Prostate gland (tissue), 2 donors: ENCODE measurements at regions not wholly inside any gene's neighbourhood (a gene's known extent, or its start where the extent isn't known, plus 50 kb on each side); places are given as distances from the start of the nearest gene placed in this dataset.

Experiments
- DNase-seq: peaks from one replicate; pipeline ENCODE4 v3.0.0-alpha.2; 2019; ENCODE audit warnings: low spot score
- H3K27ac ChIP-seq, 2 donors: fragments of 200-600 bp; sonication (generic); 2 replicates each; pipeline ENCODE4 v1.5.1; 2017 to 2019
- H3K27me3 ChIP-seq: fragments of 200-600 bp; sonication (generic); replicated peaks from 2 replicates; pipeline ENCODE4 v1.5.1; 2019; ENCODE audit not compliant: insufficient read depth
- H3K36me3 ChIP-seq, 2 donors: fragments of 200-600 bp; sonication (generic); 1 replicate in 1 of 2; 2 replicates in 1 of 2; pipeline versions ENCODE4 v1.5.1 to v1.8.1; 2017 to 2019
- H3K4me1 ChIP-seq: fragments of 200-600 bp; sonication (generic); replicated peaks from 2 replicates; pipeline ENCODE4 v1.5.1; 2019
- H3K4me3 ChIP-seq, 2 donors: fragments of 200-600 bp; sonication (generic); 2 replicates each; pipeline ENCODE4 v1.5.1; 2017 to 2019
- H3K9me3 ChIP-seq: fragments of 200-600 bp; sonication (generic); 2 replicates; pipeline ENCODE4 v1.5.1; 2017
- POLR2A ChIP-seq: fragments of 450-650 bp; IDR thresholded peaks from one replicate; pipeline ENCODE4 v1.6.1; 2016; ENCODE audit warnings: antibody characterized with exemption, mild to moderate bottlenecking
- POLR2AphosphoS5 ChIP-seq: sonication (generic); formaldehyde crosslinking; IDR thresholded peaks from one replicate; pipeline ENCODE4 v1.6.1; 2017; ENCODE audit warnings: antibody characterized with exemption
- WGBS: methylation state at CpG from one replicate; pipeline ENCODE4 v1.1.5; 2018; 5-methylcytosine and 5-hydroxymethylcytosine counted together
- intact Hi-C: fragments of 100-400 bp; cut with DNase I; formaldehyde crosslinking; loops from one replicate; pipeline ENCODE4 v1.14.2; 2022
- TF ChIP-seq, protein P1 (sequence below), 4 experiments: fragments of 200-600 bp in 2 of 4; fragments of 450-650 bp in 2 of 4; sonication (generic) in 2 of 4; IDR thresholded peaks; 1 replicate in 3 of 4; 2 replicates in 1 of 4; pipeline ENCODE4 v1.5.1; 2016 to 2019; ENCODE audit warnings: antibody characterized with exemption in 4 of 4, mild to moderate bottlenecking in 2 of 4, moderate library complexity in 2 of 4

DNA sequence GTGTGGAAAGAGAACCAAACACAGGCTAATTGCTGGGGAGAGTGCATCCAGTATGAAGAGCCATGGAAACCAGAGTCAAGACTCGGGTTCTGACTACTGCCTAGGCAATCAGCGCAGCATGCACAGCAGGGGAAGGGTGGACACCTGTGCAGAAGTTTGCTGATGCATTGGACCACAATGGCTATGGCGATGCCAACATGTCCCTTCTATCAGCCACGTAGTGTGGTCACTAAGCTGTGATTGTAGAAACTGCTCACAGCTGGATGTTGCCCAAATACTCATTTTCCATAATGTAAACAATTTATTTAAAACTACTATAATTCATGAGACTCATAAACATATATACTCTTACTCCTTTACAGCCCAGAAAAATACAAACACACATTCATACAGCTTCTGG lies 1718.2 kb downstream of the EFNB2 start:
- 97% methylated on average over 4 of the region's 4 CpGs for WGBS
- no peak for DNase-seq
- intact Hi-C loops, result no loop called here
- no peak overlapping the region for H3K4me3 ChIP-seq
- H3K36me3 ChIP-seq, result no peaks in the 10 kb centered on the region
- H3K9me3 ChIP-seq, result no peaks in the 10 kb centered on the region
- H3K4me1 ChIP-seq, result no peaks in the 10 kb centered on the region
- H3K27ac ChIP-seq, result no peak overlapping the region
- H3K27me3 ChIP-seq, result no peaks in the 10 kb centered on the region
- TF ChIP-seq, protein P1, sequence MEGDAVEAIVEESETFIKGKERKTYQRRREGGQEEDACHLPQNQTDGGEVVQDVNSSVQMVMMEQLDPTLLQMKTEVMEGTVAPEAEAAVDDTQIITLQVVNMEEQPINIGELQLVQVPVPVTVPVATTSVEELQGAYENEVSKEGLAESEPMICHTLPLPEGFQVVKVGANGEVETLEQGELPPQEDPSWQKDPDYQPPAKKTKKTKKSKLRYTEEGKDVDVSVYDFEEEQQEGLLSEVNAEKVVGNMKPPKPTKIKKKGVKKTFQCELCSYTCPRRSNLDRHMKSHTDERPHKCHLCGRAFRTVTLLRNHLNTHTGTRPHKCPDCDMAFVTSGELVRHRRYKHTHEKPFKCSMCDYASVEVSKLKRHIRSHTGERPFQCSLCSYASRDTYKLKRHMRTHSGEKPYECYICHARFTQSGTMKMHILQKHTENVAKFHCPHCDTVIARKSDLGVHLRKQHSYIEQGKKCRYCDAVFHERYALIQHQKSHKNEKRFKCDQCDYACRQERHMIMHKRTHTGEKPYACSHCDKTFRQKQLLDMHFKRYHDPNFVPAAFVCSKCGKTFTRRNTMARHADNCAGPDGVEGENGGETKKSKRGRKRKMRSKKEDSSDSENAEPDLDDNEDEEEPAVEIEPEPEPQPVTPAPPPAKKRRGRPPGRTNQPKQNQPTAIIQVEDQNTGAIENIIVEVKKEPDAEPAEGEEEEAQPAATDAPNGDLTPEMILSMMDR (IDR thresholded peaks at IDR 0.05), result no peak
- TF ChIP-seq POLR2A (no peak), POLR2AphosphoS5 (no peak)

DNA sequence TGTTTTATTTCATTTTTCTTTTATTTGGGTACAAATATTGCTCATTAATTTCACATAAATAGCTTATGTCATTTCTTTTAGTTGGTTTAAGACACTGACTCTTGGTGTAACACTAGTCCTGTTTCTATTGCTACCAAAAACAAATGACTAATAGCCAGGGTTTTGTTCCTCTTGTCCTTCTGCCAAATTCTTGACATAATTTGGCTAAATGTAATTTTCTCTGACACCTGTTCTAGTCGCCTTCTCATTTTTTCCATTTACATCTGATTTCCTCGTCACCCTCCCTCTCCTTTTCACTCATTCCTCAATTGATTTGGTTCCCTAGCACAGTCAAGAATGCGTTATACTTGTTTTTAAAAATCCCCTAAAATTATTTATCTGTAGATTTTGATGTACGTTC lies 1718.7 kb downstream of the EFNB2 start:
- Histone ChIP-seq H3K36me3 (no peaks in the 10 kb centered on the region), H3K9me3 (no peaks in the 10 kb centered on the region), H3K4me1 (no peaks in the 10 kb centered on the region), H3K4me3 (no peak overlapping the region), H3K27ac (no peak overlapping the region), H3K27me3 (no peaks in the 10 kb centered on the region)
- intact Hi-C loops, result no loop called here
- DNase-seq, result no peak
- 81% methylated on average over 4 of the region's 4 CpGs for WGBS
- TF ChIP-seq POLR2AphosphoS5 (no peak), POLR2A (no peak)
- TF ChIP-seq, protein P1 (IDR thresholded peaks at IDR 0.05), result no peak

DNA sequence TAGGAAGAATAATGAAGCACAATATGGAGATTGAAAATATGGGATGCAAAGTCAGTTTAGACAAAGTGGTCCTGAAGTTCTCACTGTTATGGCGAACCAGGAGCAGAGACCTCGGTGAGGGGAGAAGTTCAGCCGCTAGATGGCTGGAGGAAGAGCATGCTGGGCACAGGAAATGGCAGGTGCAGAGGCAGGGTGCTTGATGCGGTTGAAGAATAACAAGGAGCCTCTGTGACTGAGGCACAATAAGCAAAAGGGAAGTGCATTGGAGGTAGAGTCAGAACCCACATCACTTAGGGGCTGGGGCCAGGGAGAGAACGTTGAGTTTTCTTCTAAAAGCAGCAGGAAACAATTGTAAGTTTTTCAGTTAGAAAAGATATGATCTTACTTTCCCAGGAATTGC lies 1725.2 kb downstream of the EFNB2 start:
- Histone ChIP-seq H3K27me3 (no peaks in the 10 kb centered on the region), H3K4me1 (no peaks in the 10 kb centered on the region), H3K36me3 (no peaks in the 10 kb centered on the region), H3K4me3 (no peak overlapping the region), H3K9me3 (no peaks in the 10 kb centered on the region), H3K27ac (no peak overlapping the region)
- intact Hi-C loops, result no loop called here
- 81% methylated on average over 5 of the region's 5 CpGs for WGBS
- DNase-seq, result no peak
- no peak for TF ChIP-seq POLR2A
- TF ChIP-seq, protein P1 (IDR thresholded peaks at IDR 0.05), result no peak

DNA sequence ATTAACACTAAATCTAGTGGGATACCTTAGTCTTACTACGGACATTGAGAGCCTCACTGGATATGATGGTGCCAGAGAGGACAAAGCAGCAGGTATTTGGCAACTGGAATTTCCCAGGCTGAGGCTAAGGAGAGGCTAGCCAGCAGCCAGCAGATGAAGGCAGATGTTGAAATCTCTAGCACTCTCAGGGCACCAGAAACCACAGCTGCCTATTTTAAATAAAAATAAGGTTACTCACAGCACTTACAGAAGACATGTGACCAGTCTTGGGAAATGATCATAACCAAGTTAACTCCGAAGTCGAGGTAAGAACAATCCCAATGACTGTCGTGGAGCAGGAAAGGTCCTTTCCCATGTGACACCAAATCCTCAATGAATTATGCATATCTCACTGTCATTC lies 1726.0 kb downstream of the EFNB2 start:
- no peaks in the 10 kb centered on the region for H3K9me3 ChIP-seq
- TF ChIP-seq, protein P1 (IDR thresholded peaks at IDR 0.05), result no peak
- TF ChIP-seq POLR2A (no peak), POLR2AphosphoS5 (no peak)
- H3K4me1 ChIP-seq, result no peaks in the 10 kb centered on the region
- WGBS, result 89% methylated on average over 4 of the region's 4 CpGs
- DNase-seq, result no peak
- H3K27me3 ChIP-seq, result no peaks in the 10 kb centered on the region
- H3K36me3 ChIP-seq, result no peaks in the 10 kb centered on the region
- intact Hi-C loops, result no loop called here
- no peak overlapping the region for H3K27ac ChIP-seq
- no peak overlapping the region for H3K4me3 ChIP-seq

DNA sequence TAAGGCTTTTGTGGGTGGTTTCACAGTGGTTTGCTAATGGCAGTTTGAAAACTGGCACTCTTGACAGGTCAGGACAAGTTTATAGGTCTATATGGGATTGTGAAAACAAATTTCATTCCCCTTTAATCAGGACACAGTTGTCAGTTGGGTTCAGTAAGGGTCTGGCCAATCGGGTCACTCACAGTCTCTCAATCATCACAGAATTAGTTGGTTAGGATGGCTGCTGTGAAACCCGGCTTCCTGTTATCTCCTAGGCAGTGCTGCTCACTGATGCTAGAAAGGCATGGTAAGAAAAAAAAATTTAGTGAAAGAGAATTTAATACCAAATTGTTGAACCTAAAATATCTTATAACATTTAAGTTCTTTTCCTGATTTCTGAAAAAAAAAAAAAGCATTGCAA lies 1730.1 kb downstream of the EFNB2 start:
- Histone ChIP-seq H3K4me3 (no peak overlapping the region), H3K27me3 (no peaks in the 10 kb centered on the region), H3K36me3 (no peaks in the 10 kb centered on the region), H3K9me3 (no peaks in the 10 kb centered on the region), H3K27ac (no peak overlapping the region), H3K4me1 (no peaks in the 10 kb centered on the region)
- WGBS, result 57% methylated on average over 2 of the region's 2 CpGs
- TF ChIP-seq, protein P1 (IDR thresholded peaks at IDR 0.05), result no peak
- TF ChIP-seq POLR2A (no peak), POLR2AphosphoS5 (no peak)
- no peak for DNase-seq
- intact Hi-C loops, result no loop called here
